ENCODE measurements at regions not wholly inside any gene's neighbourhood (a gene's known extent, or its start where the extent isn't known, plus 50 kb on each side); places are given as distances from the start of the nearest gene placed in this dataset.

DNA sequence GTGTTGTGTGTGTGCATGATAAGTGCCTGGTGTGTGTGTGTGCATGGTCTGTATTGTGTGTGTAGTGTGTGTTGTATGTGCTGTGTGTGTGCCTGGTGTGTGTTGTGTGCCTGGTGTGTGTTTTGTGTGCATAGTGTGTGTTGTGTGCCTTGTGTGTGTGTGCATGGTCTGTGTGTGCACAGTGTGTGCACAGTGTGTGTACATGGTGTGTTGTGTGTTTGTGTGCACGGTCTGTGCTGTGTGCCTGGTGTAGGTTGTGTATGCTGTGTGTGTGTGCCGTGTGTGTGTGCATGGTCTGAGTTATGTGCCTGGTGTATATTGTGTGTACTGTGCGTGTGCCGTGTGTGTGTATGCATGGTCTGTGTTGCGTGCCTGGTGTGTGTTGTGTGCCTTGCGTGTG lies 403.0 kb upstream of the RNF32 start:
- Histone ChIP-seq H3K36me3 (ENCODE audit: insufficient read depth, low read length) (no peaks in the 10 kb centered on the region), H3K79me2 (replicated peaks; ENCODE audit: insufficient read depth, low read length) (no peaks in the 10 kb centered on the region), H3K9me2 (ENCODE audit: insufficient read depth, low read length) (no peaks in the 10 kb centered on the region), H3K4me3 (ENCODE audit: low read length) (no peak overlapping the region), H3K9me3 (ENCODE audit: low read length) (no peaks in the 10 kb centered on the region), H2AFZ (ENCODE audit: low read depth, low read length) (no peak overlapping the region), H4K20me1 (ENCODE audit: insufficient read depth) (no peaks in the 10 kb centered on the region), H3K27me3 (ENCODE audit: insufficient read depth, low read depth, low read length) (no peaks in the 10 kb centered on the region), H3F3A (ENCODE audit: insufficient read depth, low read length, poor library complexity, severe bottlenecking) (no peaks in the 10 kb centered on the region), H3K27ac (ENCODE audit: low read length) (peak overlapping the region; percentile 43), H3K4me2 (ENCODE audit: low read length) (no peak overlapping the region), H3K9ac (ENCODE audit: low read length) (no peak overlapping the region)
- TF ChIP-seq, protein P1, sequence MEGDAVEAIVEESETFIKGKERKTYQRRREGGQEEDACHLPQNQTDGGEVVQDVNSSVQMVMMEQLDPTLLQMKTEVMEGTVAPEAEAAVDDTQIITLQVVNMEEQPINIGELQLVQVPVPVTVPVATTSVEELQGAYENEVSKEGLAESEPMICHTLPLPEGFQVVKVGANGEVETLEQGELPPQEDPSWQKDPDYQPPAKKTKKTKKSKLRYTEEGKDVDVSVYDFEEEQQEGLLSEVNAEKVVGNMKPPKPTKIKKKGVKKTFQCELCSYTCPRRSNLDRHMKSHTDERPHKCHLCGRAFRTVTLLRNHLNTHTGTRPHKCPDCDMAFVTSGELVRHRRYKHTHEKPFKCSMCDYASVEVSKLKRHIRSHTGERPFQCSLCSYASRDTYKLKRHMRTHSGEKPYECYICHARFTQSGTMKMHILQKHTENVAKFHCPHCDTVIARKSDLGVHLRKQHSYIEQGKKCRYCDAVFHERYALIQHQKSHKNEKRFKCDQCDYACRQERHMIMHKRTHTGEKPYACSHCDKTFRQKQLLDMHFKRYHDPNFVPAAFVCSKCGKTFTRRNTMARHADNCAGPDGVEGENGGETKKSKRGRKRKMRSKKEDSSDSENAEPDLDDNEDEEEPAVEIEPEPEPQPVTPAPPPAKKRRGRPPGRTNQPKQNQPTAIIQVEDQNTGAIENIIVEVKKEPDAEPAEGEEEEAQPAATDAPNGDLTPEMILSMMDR (IDR thresholded peaks at IDR 0.05; ENCODE audit: poor library complexity, severe bottlenecking): no peak
- TF ChIP-seq EZH2 (IDR thresholded peaks at IDR 0.05; ENCODE audit: borderline replicate concordance, insufficient read depth, low read length, poor library complexity, severe bottlenecking) (no peak), RAD21 (conservative IDR thresholded peaks at IDR 0.05) (no peak), TAF1 (IDR thresholded peaks at IDR 0.05; ENCODE audit: low read depth) (no peak)

DNA sequence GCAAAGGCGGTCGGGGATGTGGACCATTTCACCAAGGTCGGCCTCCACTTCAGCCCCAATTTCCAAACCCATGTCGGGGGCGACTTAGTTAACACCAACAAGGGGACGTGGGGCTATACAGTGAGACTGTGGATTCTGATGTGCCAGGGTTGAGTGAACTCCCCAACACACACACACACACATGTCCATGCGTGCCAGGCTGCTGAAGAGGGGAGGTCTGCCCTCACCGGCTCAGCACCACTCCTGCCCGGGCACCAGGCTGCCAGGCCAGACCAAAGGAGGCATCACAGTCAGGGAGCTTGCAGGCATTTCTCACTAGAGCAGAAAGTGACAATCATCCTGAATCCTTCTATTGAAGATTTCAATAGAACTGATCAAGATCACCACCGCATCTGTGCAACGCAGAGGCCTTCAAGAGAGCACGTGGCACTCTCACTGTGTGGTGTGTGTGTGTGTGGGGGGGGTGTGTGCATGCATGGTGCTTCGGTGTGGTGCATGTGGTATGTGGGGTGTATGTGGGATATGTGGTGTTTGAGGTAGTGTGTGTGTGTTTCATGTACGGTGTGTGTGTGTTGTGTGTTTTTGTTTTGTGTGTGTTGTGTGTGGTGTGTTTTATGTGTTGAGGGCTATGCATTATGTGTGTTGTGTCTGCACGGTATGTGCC lies 403.5 kb upstream of the RNF32 start:
- no peaks in the 10 kb centered on the region for H3K36me3 ChIP-seq (ENCODE audit: insufficient read depth, low read length)
- H3K9ac ChIP-seq (ENCODE audit: low read length): no peak overlapping the region
- no peak for TF ChIP-seq POLR2AphosphoS5 (IDR thresholded peaks at IDR 0.05)
- no peak for TF ChIP-seq TAF1 (IDR thresholded peaks at IDR 0.05; ENCODE audit: low read depth)
- no peak for TF ChIP-seq SMC3 (conservative IDR thresholded peaks at IDR 0.05; ENCODE audit: poor library complexity)
- TF ChIP-seq, protein P2, sequence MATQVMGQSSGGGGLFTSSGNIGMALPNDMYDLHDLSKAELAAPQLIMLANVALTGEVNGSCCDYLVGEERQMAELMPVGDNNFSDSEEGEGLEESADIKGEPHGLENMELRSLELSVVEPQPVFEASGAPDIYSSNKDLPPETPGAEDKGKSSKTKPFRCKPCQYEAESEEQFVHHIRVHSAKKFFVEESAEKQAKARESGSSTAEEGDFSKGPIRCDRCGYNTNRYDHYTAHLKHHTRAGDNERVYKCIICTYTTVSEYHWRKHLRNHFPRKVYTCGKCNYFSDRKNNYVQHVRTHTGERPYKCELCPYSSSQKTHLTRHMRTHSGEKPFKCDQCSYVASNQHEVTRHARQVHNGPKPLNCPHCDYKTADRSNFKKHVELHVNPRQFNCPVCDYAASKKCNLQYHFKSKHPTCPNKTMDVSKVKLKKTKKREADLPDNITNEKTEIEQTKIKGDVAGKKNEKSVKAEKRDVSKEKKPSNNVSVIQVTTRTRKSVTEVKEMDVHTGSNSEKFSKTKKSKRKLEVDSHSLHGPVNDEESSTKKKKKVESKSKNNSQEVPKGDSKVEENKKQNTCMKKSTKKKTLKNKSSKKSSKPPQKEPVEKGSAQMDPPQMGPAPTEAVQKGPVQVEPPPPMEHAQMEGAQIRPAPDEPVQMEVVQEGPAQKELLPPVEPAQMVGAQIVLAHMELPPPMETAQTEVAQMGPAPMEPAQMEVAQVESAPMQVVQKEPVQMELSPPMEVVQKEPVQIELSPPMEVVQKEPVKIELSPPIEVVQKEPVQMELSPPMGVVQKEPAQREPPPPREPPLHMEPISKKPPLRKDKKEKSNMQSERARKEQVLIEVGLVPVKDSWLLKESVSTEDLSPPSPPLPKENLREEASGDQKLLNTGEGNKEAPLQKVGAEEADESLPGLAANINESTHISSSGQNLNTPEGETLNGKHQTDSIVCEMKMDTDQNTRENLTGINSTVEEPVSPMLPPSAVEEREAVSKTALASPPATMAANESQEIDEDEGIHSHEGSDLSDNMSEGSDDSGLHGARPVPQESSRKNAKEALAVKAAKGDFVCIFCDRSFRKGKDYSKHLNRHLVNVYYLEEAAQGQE (IDR thresholded peaks at IDR 0.05; ENCODE audit: borderline replicate concordance): no peak
- TF ChIP-seq, protein P1 (IDR thresholded peaks at IDR 0.05; ENCODE audit: poor library complexity, severe bottlenecking): no peak
- no peak for TF ChIP-seq RAD21 (conservative IDR thresholded peaks at IDR 0.05)
- no peak for TF ChIP-seq EZH2 (IDR thresholded peaks at IDR 0.05; ENCODE audit: borderline replicate concordance, insufficient read depth, low read length, poor library complexity, severe bottlenecking)

More for the DNA sequence above, 403.5 kb upstream of the RNF32 start:
- Histone ChIP-seq H3K27me3 (ENCODE audit: insufficient read depth, low read depth, low read length) (no peaks in the 10 kb centered on the region), H3K9me3 (ENCODE audit: low read length) (no peaks in the 10 kb centered on the region), H3K4me3 (ENCODE audit: low read length) (no peak overlapping the region), H4K20me1 (ENCODE audit: insufficient read depth) (no peaks in the 10 kb centered on the region), H3K9me2 (ENCODE audit: insufficient read depth, low read length) (no peaks in the 10 kb centered on the region), H3F3A (ENCODE audit: insufficient read depth, low read length, poor library complexity, severe bottlenecking) (no peaks in the 10 kb centered on the region), H3K79me2 (replicated peaks; ENCODE audit: insufficient read depth, low read length) (no peaks in the 10 kb centered on the region), H3K4me2 (ENCODE audit: low read length) (no peak overlapping the region), H2AFZ (ENCODE audit: low read depth, low read length) (no peak overlapping the region), H3K27ac (ENCODE audit: low read length) (no peak overlapping the region)

Data from neural cell (in vitro differentiated cells).